GM21423 (cell line): ENCODE measurements at regions not wholly inside any gene's neighbourhood (a gene's known extent, or its start where the extent isn't known, plus 50 kb on each side); places are given as distances from the start of the nearest gene placed in this dataset.

Experiments
- ATAC-seq: cut with Tn5 transposase; IDR thresholded peaks from one replicate; pipeline ENCODE4 v1.9.1; 2021; ENCODE audit warnings: mild to moderate bottlenecking, moderate library complexity; ENCODE audit not compliant: unreplicated experiment

DNA sequence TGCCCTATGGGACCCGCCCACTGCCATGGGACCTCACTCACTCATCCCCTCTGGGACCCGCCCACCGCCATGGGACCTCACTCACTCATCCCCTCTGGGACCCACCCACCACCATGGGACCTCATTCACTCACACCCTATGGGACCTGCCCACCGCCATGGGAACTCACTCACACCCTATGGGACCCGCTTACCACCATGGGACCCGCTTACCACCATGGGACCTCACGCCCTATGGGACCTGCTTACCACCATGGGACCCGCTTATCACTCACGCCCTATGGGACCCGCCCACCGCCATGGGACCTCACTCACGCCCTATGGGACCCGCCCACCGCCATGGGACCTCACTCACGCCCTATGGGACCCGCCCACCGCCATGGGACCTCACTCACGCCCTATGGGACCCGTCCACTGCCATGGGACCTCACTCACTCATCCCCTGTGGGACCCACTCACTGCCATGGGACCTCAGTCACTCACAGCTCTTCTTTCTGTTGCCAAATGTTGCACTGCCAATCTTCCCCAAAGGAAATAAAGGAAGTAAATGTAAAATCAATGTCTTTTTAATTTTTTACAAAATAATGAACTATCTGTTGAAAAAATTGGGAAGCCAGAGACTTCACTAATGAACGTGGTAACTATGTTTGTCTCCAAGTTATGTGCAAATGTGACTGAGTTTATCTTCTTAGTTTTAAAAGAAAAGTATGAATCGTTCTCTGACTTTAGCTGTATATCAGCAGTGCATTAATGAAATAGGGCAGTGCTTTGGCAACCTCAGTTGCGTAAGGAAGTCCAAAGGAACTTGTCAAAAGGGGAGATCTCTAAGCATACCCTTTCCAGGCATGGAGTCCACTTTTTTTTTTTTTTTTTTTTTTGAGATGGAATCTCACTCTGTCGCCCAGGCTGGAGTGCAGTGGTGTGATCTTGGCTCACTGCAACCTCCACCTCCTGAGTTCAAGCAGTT is 101.5 kb upstream of the MGAT5 start:
- ATAC-seq: no peak

DNA sequence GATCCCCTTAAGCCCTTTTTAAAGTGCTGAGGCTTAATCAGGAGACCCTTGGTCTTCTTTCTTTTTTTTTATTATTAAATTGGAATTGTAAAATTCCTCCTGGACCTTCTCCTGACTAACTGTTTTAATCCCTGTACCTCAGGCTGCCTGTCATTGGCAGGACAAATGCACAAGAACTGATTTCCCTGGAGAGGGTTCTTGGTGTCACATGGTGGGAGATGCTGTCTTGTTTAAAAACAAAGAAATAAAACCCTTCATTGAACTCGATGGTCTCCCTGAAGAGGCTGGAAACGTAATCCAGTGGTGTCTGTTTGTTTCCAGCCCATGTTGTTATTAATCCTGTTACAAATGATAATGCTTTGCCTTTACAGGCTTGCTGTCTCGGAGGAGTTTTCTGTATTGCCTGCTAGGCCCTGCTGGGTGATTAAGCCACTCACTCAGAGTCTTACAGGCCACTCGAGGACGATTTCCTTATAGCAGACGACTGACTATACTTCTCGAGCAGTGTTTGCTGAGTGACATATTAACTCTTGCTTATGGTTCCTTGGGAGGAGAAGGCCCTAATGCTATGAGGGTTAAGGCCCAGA is 100.5 kb upstream of the MGAT5 start:
- ATAC-seq: no peak

DNA sequence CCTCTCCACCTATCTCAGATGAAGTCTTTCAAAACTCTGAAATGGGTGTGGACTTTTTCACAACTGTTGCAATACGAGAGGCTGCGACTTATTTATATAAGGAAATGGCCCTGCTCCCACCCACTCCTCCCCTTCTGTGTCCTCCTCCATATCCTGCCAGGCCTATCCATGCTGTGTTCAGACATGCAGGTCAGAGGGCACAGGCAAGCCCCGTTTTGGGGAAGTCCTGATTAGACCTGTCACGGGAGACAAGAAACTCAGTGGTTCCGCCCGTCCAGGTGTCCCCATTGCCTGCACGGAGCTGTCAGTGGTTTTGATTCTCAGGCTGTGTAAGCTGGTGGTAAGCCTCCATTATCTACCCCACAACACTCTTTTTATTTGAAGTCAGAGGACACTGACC is 99.6 kb upstream of the MGAT5 start:
- ATAC-seq: peak; percentile 75

DNA sequence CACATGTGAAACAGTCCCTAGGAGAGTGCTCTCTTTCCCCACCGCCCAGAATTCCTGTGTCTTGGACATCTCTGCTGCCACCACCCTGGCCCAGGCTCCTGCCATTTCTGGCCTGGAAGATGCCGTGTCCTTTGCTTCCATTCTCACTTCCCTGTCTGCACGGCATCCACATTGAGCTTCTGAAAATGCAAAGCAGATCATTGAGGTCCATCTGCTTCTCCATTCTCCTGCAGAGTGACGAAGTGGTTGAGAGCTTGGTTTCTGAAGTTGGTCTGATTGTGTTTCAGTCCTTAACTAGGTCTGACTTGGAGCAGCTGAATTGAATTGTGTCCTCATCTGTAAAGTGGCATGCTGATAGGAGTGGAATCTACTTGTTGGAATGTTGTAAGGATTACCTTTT is 98.7 kb upstream of the MGAT5 start:
- peak; percentile 75 for ATAC-seq

DNA sequence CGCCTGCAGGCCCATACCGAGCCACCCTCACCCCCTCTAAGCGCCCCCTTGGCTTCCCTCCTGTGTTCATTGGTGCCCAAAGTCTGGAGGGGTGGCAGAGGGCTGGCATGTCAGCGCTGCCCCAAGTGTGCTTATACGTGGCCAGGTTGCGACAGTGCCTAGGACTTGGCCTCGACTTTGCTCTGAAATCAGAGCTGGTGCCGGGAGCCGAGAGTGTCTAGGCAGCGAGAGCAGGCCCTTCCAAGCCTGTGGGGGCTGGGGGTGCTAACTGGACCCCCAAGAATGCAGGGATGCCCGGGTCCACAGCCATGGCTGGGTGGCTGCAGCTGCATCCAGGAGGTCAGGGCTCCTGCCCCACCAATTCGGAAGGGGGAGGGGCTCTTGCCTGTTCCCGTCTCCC is 95.6 kb upstream of the MGAT5 start:
- no peak for ATAC-seq

DNA sequence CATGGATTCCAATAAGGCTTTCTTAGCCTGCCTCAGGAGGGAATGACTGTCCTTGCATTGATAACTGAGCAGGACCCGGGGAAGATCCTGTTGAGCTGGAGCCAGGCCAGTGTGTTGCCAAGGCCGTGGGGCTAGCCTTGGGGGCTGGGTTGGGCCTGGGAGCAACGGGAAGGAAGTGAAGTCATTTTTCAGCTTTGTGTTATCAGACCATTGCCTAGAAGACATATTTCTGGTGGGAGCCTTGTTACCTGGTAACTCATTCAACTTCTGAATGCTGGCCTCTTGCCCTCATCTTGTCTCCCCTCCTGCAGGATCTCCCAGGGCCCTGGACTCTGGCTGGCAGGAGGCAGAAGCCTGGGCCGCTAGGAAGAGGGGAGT is 92.7 kb upstream of the MGAT5 start:
- no peak for ATAC-seq

DNA sequence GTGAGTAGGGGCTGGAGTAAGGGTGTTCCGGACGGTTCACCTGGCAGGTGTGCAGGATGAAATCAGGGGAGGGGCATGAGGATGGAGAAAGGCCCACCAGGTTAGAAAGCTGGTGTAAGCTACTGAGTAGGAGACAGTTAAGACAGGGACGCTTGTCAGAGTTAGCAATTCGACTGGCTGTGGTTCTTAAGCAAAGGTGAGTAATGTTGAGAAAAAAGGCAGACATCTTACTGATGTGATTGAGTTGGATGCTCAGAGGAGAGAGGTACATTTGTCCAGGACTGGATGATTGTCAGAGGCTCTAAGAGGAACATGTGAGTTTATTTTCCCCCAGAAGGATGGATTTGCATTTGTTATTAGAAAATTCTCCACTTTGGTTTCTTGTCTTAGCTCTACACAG is 90.5 kb upstream of the MGAT5 start:
- ATAC-seq: no peak

DNA sequence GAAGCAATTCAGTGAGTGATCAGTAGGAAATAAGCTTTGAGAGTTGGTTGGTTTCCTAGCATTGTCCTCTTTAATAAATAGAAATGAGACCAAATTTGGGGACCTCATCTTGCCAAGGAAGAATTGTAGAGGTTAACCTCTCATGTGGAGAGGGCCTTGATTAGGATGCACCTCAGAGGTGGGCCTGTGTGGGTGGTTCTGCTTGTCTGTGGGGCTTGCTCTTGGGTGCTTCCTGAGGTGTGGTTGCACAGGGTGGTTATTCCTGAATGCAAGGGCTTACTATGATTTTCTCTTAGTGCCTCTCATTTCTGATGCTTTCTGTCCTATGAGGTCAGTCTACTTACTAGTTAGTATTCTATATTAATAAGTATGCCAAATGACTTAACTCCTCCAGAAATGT is 89.6 kb upstream of the MGAT5 start:
- no peak for ATAC-seq

DNA sequence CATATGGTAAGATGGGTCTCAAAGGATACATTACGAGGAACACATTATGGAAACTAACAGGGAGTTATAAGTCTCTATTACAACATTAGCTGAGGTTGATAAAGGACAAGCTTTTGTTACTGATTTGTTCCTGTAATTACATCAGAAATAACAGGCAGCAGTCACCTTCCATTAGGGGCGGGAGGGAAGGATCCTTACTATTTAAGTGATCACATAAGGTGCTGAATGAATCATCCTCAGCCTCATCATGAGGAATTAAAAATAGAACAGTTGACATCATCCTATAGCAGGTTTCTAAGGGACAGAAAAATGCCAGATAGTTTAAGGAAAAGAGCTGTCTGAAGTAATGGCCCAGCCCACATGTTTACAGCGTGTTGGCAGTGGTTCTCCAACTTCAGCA is 86.9 kb upstream of the MGAT5 start:
- no peak for ATAC-seq

DNA sequence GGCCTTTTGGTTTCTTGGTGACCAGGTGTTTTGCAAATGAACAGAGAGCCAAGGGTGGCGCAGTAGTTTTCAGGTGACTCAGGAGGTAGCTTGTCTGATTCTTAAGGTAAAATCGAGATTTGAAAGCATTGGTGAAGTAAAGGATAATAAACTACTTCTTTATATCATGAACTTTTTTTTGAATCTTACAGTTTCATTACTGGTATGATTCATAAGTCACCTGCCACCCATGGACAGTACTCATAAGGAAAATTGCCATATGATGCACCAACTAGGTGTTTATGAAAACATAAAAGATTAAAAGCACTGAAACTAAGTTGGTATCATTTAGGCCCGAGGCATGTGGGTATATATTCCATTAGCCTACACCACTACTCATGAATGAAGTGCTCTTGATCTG is 84.1 kb upstream of the MGAT5 start:
- ATAC-seq: peak; percentile 52

DNA sequence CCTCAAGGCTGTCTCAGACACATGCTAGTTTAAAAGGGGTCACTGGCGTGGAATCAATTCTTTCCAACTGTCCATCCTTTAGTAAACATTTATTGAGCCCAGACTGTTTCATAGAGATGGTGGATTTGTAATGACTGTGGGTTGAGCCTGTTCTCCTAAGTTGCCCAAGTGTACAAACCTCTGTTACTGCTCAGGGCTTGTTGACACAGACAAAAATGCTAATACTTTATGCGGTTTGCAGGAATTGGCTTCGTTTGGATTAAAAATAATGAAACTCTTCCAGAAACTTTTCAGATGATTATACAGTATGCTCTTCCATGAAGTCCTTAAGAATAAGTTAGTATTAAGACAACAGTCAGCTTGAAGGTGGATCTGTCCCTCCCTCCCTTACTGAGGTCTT is 83.6 kb upstream of the MGAT5 start:
- ATAC-seq: no peak

DNA sequence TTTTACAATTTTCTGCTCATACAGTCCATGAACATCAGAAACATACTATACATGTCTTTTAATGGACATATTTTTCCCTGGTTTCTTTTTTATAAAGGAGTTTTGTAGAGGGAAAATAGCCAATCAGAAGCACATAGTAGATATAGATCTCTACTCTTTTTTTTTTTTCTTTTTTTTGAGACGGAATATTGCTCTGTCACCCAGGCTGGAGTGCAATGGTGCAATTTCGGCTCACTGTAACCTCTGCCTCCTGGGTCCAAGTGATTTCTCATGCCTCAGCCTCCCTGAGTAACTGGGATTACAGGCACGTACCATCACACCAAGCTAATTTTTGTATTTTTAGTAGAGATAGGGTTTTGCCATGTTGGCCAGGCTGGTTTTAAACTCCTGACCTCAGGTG is 83.2 kb upstream of the MGAT5 start:
- no peak for ATAC-seq

DNA sequence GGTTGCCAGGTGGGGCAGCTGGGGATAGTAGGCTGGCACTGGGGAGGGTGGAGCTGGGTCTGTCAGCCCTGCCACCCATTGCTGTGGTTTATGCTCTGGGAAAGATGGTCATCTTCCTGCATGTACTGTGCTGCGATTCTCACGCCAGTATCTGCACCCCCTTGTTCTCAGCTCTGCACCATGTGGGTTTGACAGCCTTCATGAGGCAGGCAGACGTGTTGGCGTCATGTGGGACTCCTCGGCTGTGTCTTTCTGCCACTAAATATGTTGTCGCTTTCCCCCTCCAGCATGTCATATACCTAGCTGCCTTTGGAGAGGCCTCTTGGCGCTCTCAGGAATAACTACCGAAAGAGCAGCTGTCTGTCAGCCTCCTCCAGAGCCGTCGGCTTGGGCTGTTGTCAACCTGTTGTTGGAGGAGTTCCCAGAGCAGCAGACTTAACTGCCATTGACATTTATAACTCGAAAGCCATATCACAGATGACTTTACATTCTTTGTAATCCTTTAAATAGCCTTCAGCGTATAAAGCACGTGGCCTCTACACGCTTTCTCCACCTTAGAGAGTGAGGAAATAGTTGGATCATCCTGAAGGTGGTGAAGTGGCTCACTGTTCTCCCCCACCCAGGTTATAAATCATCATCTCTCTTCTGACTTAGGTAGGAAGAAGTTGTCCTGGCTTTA is 80.4 kb upstream of the MGAT5 start:
- ATAC-seq: no peak

DNA sequence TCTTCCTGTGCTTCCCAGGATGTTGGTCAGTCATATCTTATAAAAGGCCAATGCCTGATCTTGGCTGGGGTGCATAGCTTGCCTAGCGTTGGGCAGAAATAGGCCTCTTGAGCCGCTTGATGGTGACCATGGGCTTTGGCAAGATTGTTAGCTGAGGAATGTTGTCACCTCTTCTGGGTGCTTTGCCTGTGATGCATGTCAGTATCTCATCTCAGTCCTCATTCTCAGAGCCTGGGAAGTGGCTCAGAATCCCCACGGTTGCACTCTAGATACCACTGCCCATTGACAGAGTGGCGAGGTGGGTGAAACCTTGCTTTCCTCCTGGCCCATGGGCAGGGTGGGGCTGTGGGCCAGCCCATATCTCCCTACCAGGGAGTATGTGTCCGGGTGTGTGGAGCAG is 79.2 kb upstream of the MGAT5 start:
- ATAC-seq: no peak

DNA sequence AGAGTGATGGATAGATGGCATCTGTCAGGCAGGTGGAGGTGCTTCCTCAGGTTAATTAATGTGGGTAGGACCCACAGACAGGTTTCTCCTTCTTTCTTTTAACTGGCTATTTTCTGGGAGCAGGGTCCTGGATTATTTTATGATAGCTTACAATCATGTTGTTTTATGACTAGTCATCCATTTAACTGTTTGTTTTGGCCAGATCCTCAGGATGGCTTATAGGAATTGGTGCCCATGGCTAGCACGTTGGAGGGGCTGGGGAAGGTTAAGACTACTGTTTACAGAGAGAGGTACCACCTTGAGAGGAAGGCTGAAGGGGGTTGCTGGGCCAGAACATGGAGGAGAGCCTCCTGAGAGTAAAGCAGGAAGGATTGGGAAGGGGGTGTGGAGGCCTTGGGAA is 78.0 kb upstream of the MGAT5 start:
- no peak for ATAC-seq

DNA sequence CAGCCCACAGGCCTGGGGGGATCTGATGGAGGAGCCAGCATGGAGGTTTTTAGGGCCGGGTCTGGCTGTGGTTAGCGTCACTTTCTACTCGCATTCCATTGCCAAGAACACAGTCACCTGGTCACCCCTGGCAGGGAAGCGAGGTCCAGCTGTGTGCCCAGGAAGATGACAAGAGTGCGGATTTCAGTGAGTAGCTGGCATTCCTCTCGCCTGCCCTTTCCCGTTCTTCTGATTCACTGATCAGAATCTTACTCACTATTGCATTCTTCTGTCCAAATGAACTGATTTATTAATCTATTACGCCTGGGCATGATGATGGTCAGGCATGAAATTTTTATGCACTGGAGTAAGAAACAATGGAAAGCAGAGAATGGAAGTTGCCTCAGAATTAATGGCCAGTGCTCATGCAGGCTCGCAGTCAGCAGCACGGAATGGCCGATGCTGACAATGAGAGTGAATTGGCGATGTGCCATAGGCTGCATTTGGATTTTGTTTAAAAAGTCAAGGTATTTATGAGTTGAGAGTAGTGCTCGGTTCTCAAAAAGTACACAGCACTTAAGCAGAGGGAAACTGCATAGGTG is 76.4 kb upstream of the MGAT5 start:
- ATAC-seq: no peak

DNA sequence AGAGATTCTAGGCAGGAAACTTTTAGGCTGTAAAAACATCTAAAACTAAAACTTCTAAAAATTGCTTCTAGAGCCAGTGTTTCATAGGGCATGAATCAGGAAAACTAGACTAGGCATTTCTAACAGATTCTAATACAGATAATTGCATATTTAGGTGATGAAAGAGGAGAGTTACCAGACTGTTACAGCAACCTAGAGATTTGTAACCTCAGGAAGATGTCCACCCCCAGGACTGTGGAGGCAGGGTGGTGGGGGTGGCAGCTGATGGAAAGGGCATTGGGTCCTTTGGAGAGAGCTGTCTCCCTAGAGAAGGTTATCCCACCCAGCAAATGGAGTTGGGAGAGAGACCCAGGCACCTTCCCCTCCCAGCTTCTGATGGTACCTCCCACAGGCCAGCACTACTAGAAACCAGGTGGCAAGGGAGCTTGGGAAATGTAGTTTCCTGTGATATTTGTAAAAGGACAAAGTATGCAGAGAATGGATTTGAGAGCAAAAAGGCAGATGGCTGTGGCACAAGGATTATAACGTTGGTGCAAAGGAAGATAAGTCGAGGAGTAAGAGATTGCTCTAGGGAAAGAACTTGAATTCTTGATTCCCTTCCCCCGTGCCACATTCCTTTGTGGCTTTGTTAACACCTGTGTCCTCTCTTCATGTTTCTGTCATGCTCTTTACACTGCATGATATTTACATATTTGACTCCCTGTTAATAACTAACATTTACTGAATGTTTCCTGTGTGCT is 75.6 kb upstream of the MGAT5 start:
- ATAC-seq: peak; percentile 68

DNA sequence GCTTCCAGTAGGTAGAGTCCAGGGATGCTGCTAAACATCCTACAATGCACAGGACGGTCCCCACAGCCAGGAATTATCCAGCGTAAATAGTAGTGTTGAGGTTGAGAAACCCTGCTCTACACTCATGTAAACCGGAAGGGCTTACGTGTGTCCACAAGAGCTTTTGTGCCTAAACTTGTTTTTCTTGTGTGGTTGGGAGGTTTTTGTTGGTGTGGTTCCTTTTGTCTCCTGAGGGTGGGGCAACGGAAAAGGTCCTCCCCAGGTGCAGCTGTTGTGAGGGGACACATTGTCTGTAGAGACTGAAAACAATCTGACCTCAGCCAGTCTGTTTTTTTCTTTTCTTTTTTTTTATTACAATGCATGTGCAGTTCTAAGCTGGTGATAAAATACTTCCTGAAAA is 72.7 kb upstream of the MGAT5 start:
- ATAC-seq: peak; percentile 78

DNA sequence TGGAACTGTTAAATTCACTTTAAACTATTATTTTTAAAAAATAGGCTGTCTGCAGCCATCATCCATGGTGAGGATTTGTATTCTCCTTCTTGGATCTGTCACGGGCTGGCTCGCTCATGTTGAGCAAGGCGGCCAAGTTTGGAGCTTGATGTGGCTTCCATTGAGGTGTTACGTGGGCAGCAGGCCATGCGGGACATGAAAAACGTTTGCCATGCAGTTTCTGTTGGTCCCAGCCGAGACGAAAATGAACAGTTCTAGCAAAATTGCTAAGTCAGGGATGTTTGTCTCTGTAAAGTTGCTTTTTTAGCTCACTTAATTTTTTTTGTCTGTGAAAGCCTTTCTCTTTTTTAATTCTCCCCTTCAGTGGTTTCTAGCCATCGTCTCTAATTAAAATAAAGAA is 70.2 kb upstream of the MGAT5 start:
- ATAC-seq: no peak

DNA sequence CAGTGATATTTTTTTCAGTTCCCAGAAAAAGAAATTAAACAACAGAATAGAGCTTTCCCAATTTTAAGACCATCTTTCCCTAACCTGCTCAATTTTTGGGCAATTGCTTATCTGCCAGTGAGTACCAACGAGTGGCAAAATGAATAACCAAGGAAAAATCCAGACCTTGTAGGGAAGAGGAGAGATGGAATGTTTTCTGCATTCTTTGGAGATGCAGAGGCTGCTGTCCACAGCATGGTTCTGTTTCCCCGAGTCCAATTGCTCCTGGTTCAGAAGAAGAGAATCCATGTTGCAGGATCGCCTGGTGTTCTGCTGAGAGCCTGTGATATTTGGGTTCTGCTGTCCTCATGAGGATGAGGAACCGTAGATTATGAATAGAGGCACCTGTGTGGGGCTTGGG is 68.2 kb upstream of the MGAT5 start:
- ATAC-seq: no peak
